ENCODE measurements at regions not wholly inside any gene's neighbourhood (a gene's known extent, or its start where the extent isn't known, plus 50 kb on each side); places are given as distances from the start of the nearest gene placed in this dataset.

- DNase-seq (ENCODE audit: low spot score) = no peak
These were observed 280.3 kb downstream of the ELAVL2 start for GRCh38 chr9:23545728-23546127.

GRCh38 chr9:23551311-23551721 lies 274.7 kb downstream of the ELAVL2 start:
- Histone ChIP-seq H3K27ac (no peak overlapping the region), H3K4me3 (no peak overlapping the region)
- no peak for DNase-seq (ENCODE audit: low spot score)
- no peak for TF ChIP-seq CTCF (IDR thresholded peaks at IDR 0.05)

More at GRCh38 chr9:23545728-23546127, 280.3 kb downstream of the ELAVL2 start:
- H3K4me3 ChIP-seq = no peak overlapping the region
- TF ChIP-seq CTCF (IDR thresholded peaks at IDR 0.05) = no peak
- H3K27ac ChIP-seq = no peak overlapping the region

GRCh38 chr9:23551929-23552707 lies 273.9 kb downstream of the ELAVL2 start:
- no peak for TF ChIP-seq CTCF (IDR thresholded peaks at IDR 0.05)
- H3K27ac ChIP-seq = no peak overlapping the region
- no peak for DNase-seq (ENCODE audit: low spot score)
- no peak overlapping the region for H3K4me3 ChIP-seq

- H3K4me3 ChIP-seq = no peak overlapping the region
- no peak overlapping the region for H3K27ac ChIP-seq
- no peak for DNase-seq (ENCODE audit: low spot score)
- TF ChIP-seq CTCF (IDR thresholded peaks at IDR 0.05) = no peak
These were observed 273.0 kb downstream of the ELAVL2 start for GRCh38 chr9:23552876-23553601.

GRCh38 chr9:23554686-23555085 lies 271.4 kb downstream of the ELAVL2 start:
- no peak for TF ChIP-seq CTCF (IDR thresholded peaks at IDR 0.05)
- Histone ChIP-seq H3K27ac (no peak overlapping the region), H3K4me3 (no peak overlapping the region)
- DNase-seq (ENCODE audit: low spot score) = no peak

GRCh38 chr9:23555851-23556250 lies 270.2 kb downstream of the ELAVL2 start:
- no peak for DNase-seq (ENCODE audit: low spot score)
- no peak for TF ChIP-seq CTCF (IDR thresholded peaks at IDR 0.05)
- Histone ChIP-seq H3K4me3 (no peak overlapping the region), H3K27ac (no peak overlapping the region)

- no peak for DNase-seq (ENCODE audit: low spot score)
- no peak for TF ChIP-seq CTCF (IDR thresholded peaks at IDR 0.05)
- no peak overlapping the region for H3K4me3 ChIP-seq
- no peak overlapping the region for H3K27ac ChIP-seq
These were observed 269.6 kb downstream of the ELAVL2 start for GRCh38 chr9:23556459-23556858.
